CD4-positive, alpha-beta T cell (primary cell): ENCODE measurements at regions not wholly inside any gene's neighbourhood (a gene's known extent, or its start where the extent isn't known, plus 50 kb on each side); places are given as distances from the start of the nearest gene placed in this dataset.

ENCODE experiments used
- ATAC-seq: fragments of 200-7000 bp; cut with Tn5 transposase; one replicate; pipeline ENCODE4 v1.10.0; 2022; ENCODE audit warnings: mild to moderate bottlenecking; ENCODE audit not compliant: poor library complexity
- CTCF ChIA-PET: fragments of 350-600 bp; sonication (Branson Sonifier 250); formaldehyde crosslinking; loops from one replicate; lab custom pipeline; 2021; ENCODE audit warnings: antibody characterized with exemption, inconsistent platforms; lab: Charles Lee
- POLR2A ChIA-PET: fragments of 350-600 bp; sonication (Branson Sonifier 250); formaldehyde crosslinking; loops from one replicate; lab custom pipeline; 2021; ENCODE audit warnings: antibody characterized with exemption, inconsistent platforms; lab: Charles Lee
- DNase-seq, 14 experiments: peaks; one replicate each; pipeline ENCODE4 v3.0.0-alpha.2; 2013 to 2020; ENCODE audit warnings: mixed read lengths in 2 of 14
- H3K27ac ChIP-seq, 2 donors: one replicate each; pipeline versions ENCODE4 v1.5.1 to v1.7.0; 2013; ENCODE audit warnings: low read length in 2 of 2, low read depth in 1 of 2, mild to moderate bottlenecking in 1 of 2
- H3K27me3 ChIP-seq, 2 experiments: 1 replicate in 1 of 2; 2 replicates in 1 of 2; pipeline versions ENCODE4 v1.6.1 to v1.7.0; 2013; ENCODE audit warnings: low read length in 2 of 2, control low read depth in 1 of 2, mild to moderate bottlenecking in 1 of 2, moderate library complexity in 1 of 2; ENCODE audit not compliant: insufficient read depth in 2 of 2, control insufficient read depth in 1 of 2
- H3K36me3 ChIP-seq: one replicate; pipeline ENCODE4 v1.6.1; 2013; ENCODE audit warnings: low read length, control low read depth; ENCODE audit not compliant: insufficient read depth
- H3K4me1 ChIP-seq: one replicate; pipeline ENCODE4 v1.6.1; 2013; ENCODE audit warnings: low read length, control low read depth; ENCODE audit not compliant: insufficient read depth
- H3K4me3 ChIP-seq: one replicate; pipeline ENCODE4 v1.5.1; 2013; ENCODE audit warnings: mild to moderate bottlenecking, low read length, moderate library complexity
- H3K9me3 ChIP-seq, 2 experiments: 1 replicate in 1 of 2; 2 replicates in 1 of 2; pipeline versions ENCODE4 v1.6.1 to v1.7.0; 2013; ENCODE audit warnings: low read length in 2 of 2, mild to moderate bottlenecking in 2 of 2, control low read depth in 1 of 2, moderate library complexity in 1 of 2; ENCODE audit not compliant: control insufficient read depth in 1 of 2, insufficient read depth in 1 of 2
- H3K27ac Mint-ChIP-seq: one replicate; pipeline ENCODE4 v1.8.0; 2020; ENCODE audit warnings: mixed read lengths
- H3K27me3 Mint-ChIP-seq: one replicate; pipeline ENCODE4 v1.8.0; 2021; ENCODE audit warnings: mixed read lengths
- H3K36me3 Mint-ChIP-seq: one replicate; pipeline ENCODE4 v1.8.0; 2021; ENCODE audit warnings: low read depth, mixed read lengths
- H3K4me1 Mint-ChIP-seq: one replicate; pipeline ENCODE4 v1.8.0; 2021; ENCODE audit warnings: low read depth, mixed read lengths
- H3K4me3 Mint-ChIP-seq: one replicate; pipeline ENCODE4 v1.8.0; 2020; ENCODE audit warnings: mild to moderate bottlenecking, mixed read lengths
- H3K9me3 Mint-ChIP-seq: one replicate; pipeline ENCODE4 v1.8.0; 2020; ENCODE audit warnings: mixed read lengths
- intact Hi-C, 2 experiments: fragments of 100-400 bp; cut with DNase I in 1 of 2; cut with micrococcal nuclease in 1 of 2; formaldehyde crosslinking; loops; one replicate each; pipeline versions ENCODE4 v1.15.1 to v1.9.0; 2023 to 2025; cut with DNase I, micrococcal nuclease
- TF ChIP-seq, protein P1 (sequence below): fragments of 200-600 bp; IDR thresholded peaks from one replicate; pipeline ENCODE4 v1.8.0; 2022; ENCODE audit warnings: antibody characterized with exemption, mild to moderate bottlenecking

DNA sequence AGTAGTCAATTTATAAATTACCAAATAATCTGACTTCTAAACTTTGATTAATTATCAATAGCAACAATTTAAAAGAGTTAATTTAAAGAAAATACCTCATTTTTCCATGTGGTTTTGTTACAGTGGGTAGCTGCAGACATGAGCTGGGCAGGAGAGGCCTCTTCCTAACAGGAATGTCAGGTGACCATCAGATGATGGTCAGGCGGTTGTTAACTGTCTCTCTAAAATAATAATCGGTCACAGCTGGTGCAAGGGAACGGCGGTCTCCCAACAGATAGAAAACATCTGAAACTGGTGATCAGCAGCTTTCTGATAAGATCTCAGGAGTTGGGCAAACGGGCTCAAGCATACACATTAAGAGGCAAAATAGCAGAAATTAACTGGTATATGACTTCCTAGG lies 342.7 kb upstream of the CYLC2 start:
- Mint-ChIP-seq H3K4me1 (no peaks in the 10 kb centered on the region), H3K27ac (no peak overlapping the region), H3K9me3 (peaks cover 4% of the 10 kb centered on the region), H3K4me3 (no peak overlapping the region), H3K27me3 (no peaks in the 10 kb centered on the region), H3K36me3 (no peaks in the 10 kb centered on the region)
- intact Hi-C loops: no loop called here
- no peaks in the 10 kb centered on the region for H3K27me3 ChIP-seq
- CTCF ChIA-PET: no interaction called here
- no peaks in the 10 kb centered on the region for H3K36me3 ChIP-seq
- ATAC-seq (no peak), DNase-seq (no peak)
- H3K4me3 ChIP-seq: no peak overlapping the region
- TF ChIP-seq, protein P1, sequence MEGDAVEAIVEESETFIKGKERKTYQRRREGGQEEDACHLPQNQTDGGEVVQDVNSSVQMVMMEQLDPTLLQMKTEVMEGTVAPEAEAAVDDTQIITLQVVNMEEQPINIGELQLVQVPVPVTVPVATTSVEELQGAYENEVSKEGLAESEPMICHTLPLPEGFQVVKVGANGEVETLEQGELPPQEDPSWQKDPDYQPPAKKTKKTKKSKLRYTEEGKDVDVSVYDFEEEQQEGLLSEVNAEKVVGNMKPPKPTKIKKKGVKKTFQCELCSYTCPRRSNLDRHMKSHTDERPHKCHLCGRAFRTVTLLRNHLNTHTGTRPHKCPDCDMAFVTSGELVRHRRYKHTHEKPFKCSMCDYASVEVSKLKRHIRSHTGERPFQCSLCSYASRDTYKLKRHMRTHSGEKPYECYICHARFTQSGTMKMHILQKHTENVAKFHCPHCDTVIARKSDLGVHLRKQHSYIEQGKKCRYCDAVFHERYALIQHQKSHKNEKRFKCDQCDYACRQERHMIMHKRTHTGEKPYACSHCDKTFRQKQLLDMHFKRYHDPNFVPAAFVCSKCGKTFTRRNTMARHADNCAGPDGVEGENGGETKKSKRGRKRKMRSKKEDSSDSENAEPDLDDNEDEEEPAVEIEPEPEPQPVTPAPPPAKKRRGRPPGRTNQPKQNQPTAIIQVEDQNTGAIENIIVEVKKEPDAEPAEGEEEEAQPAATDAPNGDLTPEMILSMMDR: no peak
- POLR2A ChIA-PET: no interaction called here
- no peaks in the 10 kb centered on the region for H3K4me1 ChIP-seq
- H3K9me3 ChIP-seq: no peaks in the 10 kb centered on the region
- H3K27ac ChIP-seq: no peak overlapping the region

DNA sequence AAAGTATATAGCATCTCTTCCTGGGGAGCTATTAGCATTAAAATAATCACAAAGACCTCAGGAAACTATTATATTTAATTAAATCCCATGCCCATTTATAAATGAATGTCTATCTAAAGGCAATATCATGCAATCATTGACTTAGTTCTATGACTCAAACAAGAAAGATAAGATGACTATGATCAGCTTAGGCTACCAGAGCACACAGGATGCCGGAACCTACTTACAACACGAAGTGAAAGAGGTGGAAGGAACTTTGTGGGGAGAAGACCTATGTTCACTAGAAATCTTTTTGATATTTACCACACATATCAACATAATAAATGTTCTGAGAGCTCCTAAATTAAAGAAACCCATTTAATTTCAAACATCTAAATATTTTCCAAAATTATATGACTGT lies 344.2 kb upstream of the CYLC2 start:
- Mint-ChIP-seq H3K27me3 (no peaks in the 10 kb centered on the region), H3K27ac (no peak overlapping the region)
- intact Hi-C loops: no loop called here

DNA sequence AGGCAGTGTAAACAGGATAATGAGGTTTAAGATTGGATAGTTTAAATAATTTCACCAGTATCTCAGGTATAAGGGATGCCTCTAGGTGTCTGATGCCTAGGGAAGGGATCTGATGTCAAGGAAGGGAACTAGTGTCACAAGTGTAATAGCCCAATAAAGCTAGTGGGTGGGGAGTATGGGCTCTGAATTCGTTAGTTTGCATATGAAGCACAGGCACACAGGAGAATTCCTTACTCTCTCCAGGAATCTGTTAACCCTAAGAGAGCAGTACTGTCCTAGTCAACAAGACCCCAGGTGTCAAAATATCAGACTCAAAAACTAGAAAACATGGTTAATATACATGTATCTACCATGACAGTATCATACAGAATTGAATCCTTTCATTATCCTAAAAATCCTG lies 352.5 kb upstream of the CYLC2 start:
- H3K36me3 ChIP-seq: no peaks in the 10 kb centered on the region
- no peaks in the 10 kb centered on the region for H3K4me1 ChIP-seq
- no peaks in the 10 kb centered on the region for H3K4me1 Mint-ChIP-seq
- H3K4me3 Mint-ChIP-seq: no peak overlapping the region
- intact Hi-C loops: no loop called here
- no peaks in the 10 kb centered on the region for H3K9me3 ChIP-seq
- no peak for DNase-seq
- H3K27me3 ChIP-seq: no peaks in the 10 kb centered on the region
- ChIA-PET CTCF (no interaction called here), POLR2A (no interaction called here)
- peaks cover 8% of the 10 kb centered on the region for H3K9me3 Mint-ChIP-seq
- H3K27me3 Mint-ChIP-seq: no peaks in the 10 kb centered on the region
- TF ChIP-seq, protein P1: no peak
- no peak overlapping the region for H3K27ac Mint-ChIP-seq
- no peak overlapping the region for H3K27ac ChIP-seq
- no peak for ATAC-seq
- H3K36me3 Mint-ChIP-seq: no peaks in the 10 kb centered on the region
- H3K4me3 ChIP-seq: no peak overlapping the region

More for the DNA sequence above, 344.2 kb upstream of the CYLC2 start:
- no peak for DNase-seq
- no peaks in the 10 kb centered on the region for H3K27me3 ChIP-seq
- H3K9me3 ChIP-seq: no peaks in the 10 kb centered on the region
- H3K4me3 Mint-ChIP-seq: no peak overlapping the region
- H3K4me1 Mint-ChIP-seq: no peaks in the 10 kb centered on the region
- TF ChIP-seq, protein P1: no peak
- H3K9me3 Mint-ChIP-seq: peaks cover 7% of the 10 kb centered on the region
- no peak for ATAC-seq
- H3K4me1 ChIP-seq: no peaks in the 10 kb centered on the region
- ChIA-PET POLR2A (no interaction called here), CTCF (no interaction called here)
- H3K27ac ChIP-seq: no peak overlapping the region
- H3K4me3 ChIP-seq: no peak overlapping the region
- no peaks in the 10 kb centered on the region for H3K36me3 Mint-ChIP-seq
- no peaks in the 10 kb centered on the region for H3K36me3 ChIP-seq
